Activated naive CD8-positive, alpha-beta T cell treated with anti-CD3 and anti-CD28 coated beads, Interleukin-2, amount 10 ng/mL, durations not matched to agents 7 days and 5 days (primary cell): ENCODE measurements at regions not wholly inside any gene's neighbourhood (a gene's known extent, or its start where the extent isn't known, plus 50 kb on each side); places are given as distances from the start of the nearest gene placed in this dataset.
"Not testable (repeated sequence)": the region's sequence is repeated elsewhere in the genome, so short reads cannot be mapped to it uniquely, and the experiment has no call there.

Source experiments
- ATAC-seq: fragments of 150-1000 bp; cut with Tn5 transposase; one replicate; pipeline ENCODE4 v1.10.0; 2021; ENCODE audit warnings: low read depth, moderate library complexity
- POLR2A ChIA-PET: fragments of 350-600 bp; sonication (Branson Sonifier 250); formaldehyde crosslinking; loops from one replicate; lab custom pipeline; 2021; ENCODE audit warnings: antibody characterized with exemption; lab: Charles Lee
- DNase-seq: peaks from one replicate; pipeline ENCODE4 v3.0.0; 2021
- H3K27ac Mint-ChIP-seq: one replicate; pipeline ENCODE4 v1.8.0; 2022; ENCODE audit warnings: mild to moderate bottlenecking, mixed read lengths
- H3K27me3 Mint-ChIP-seq: one replicate; pipeline ENCODE4 v1.8.0; 2022; ENCODE audit warnings: mild to moderate bottlenecking, moderate library complexity, mixed read lengths
- H3K36me3 Mint-ChIP-seq: one replicate; pipeline ENCODE4 v1.8.0; 2021; ENCODE audit warnings: mild to moderate bottlenecking, mixed read lengths
- H3K4me1 Mint-ChIP-seq: one replicate; pipeline ENCODE4 v1.8.0; 2021; ENCODE audit warnings: mixed read lengths
- H3K4me3 Mint-ChIP-seq: one replicate; pipeline ENCODE4 v1.8.0; 2022; ENCODE audit warnings: mild to moderate bottlenecking, moderate library complexity, mixed read lengths
- H3K9me3 Mint-ChIP-seq: one replicate; pipeline ENCODE4 v1.8.0; 2021; ENCODE audit warnings: mixed read lengths

DNA sequence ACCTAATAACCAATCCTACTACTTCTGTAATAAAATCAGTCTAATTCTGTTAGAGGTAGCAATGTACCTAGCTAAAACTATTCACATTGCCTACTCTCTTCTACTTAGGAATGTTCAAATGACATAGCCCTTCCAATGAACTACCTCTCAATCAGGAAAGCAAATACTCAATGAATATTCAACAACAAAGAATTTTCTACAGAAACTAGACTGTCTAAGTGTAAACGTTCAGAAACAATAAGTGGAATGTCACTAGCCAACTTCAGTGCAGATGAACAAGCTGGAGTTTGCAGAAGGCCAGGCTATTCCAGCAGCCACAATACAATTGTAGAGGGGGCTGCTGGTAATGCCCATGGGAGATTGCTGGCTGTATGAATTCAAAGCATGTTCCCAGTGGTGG, 743.2 kb upstream of the CDH10 start:
- Mint-ChIP-seq H3K36me3 (no peaks in the 10 kb centered on the region), H3K27me3 (no peaks in the 10 kb centered on the region), H3K9me3 (peaks cover 7% of the 10 kb centered on the region), H3K4me3 (no peak overlapping the region), H3K4me1 (no peaks in the 10 kb centered on the region), H3K27ac (no peak overlapping the region)
- POLR2A ChIA-PET: no interaction called here
- no peak for DNase-seq
- ATAC-seq: no peak

DNA sequence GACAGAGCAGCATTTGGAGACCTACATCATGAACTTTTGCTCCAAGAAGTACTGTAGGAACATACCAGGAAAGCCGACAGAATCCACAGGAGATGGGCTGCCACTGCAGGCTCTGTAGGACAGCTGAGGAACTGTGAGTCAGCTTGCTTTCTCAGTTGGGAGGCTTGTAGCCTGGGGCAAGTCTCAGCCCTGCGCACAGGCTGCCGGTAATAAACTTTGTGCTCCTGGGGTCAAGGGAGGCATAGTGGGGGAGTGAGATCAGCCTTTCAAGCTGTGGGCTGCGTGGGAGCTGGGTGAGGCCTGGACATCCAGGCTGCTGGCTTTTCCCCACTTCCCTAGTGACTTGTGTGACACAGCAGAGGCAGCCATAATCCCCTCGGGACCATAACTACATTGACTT, 718.0 kb upstream of the CDH10 start:
- POLR2A ChIA-PET: no interaction called here
- Mint-ChIP-seq H3K4me1 (no peaks in the 10 kb centered on the region), H3K36me3 (no peaks in the 10 kb centered on the region), H3K27me3 (no peaks in the 10 kb centered on the region), H3K9me3 (peaks cover 3% of the 10 kb centered on the region), H3K4me3 (no peak overlapping the region), H3K27ac (no peak overlapping the region)
- no peak for DNase-seq
- no peak for ATAC-seq

DNA sequence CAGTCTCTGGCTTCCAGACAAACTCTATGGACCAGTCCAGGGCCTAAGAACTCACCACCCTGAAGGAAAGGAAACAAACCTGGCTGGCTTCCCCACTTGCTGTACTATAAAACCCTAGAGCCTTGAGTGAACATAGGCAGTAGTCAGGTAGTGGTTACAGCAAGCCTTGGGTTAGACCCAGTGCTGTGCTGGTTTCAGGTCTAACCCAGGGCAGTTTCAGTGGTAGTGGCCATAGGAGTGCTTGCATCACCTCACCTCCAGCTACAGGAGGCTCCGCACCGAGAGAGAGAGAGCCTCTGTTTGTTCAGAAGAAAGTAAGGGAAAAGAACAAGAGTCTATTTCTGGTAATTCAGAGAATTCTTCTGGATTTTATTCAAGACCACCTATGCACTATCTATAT, 714.1 kb upstream of the CDH10 start:
- no peaks in the 10 kb centered on the region for H3K27me3 Mint-ChIP-seq
- no peak overlapping the region for H3K4me3 Mint-ChIP-seq

DNA sequence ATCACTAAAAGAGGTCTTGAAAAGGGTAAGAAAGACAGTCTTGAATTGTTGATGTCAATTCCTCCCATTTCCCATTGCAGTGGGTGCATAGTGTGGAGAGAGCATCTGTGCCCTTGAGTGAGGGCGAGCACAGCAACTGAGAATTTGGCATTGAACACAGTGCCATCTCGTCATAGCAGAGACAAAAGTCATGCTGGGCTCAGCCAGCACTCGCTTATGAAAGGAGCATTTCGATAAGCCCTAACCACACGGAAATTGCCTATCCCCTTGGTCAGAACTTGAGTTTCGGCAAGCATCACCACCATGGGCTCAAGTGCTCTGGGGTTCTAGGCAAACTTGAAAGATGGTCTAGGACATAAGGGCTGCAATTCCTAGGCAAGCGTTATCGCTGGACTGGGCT, 712.8 kb upstream of the CDH10 start:
- Mint-ChIP-seq H3K4me1 (no peaks in the 10 kb centered on the region), H3K9me3 (peaks cover 3% of the 10 kb centered on the region), H3K27ac (no peak overlapping the region), H3K4me3 (no peak overlapping the region), H3K27me3 (no peaks in the 10 kb centered on the region), H3K36me3 (no peaks in the 10 kb centered on the region)
- ATAC-seq (no peak), DNase-seq (no peak)
- POLR2A ChIA-PET: no interaction called here

More for the DNA sequence above, 714.1 kb upstream of the CDH10 start:
- Mint-ChIP-seq H3K27ac (no peak overlapping the region), H3K9me3 (peaks cover 3% of the 10 kb centered on the region), H3K4me1 (no peaks in the 10 kb centered on the region), H3K36me3 (no peaks in the 10 kb centered on the region)
- DNase-seq (no peak), ATAC-seq (no peak)
- POLR2A ChIA-PET: no interaction called here

DNA sequence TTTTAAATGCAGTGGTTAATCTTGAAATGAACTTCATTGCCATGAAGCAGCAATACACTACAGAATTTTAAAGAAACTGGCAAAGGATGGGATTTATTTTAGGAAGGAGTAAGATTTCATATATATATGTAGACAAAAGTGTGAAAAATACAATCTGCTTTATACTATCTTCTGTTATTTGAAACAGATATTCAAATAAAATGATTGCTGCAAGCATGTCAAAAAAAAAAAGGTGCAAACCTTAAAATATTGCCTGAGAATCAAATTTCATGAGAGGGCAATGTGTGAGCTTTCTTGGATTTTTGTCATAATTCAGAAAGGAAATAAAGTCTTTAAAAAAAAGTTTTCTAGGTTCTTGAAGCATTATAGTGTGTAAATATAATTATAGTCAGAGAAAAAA, 705.0 kb upstream of the CDH10 start:
- Mint-ChIP-seq H3K27me3 (no peaks in the 10 kb centered on the region), H3K4me3 (no peak overlapping the region), H3K9me3 (peaks cover 5% of the 10 kb centered on the region), H3K36me3 (no peaks in the 10 kb centered on the region), H3K4me1 (no peaks in the 10 kb centered on the region), H3K27ac (no peak overlapping the region)
- ATAC-seq: no peak
- no peak for DNase-seq
- POLR2A ChIA-PET: no interaction called here

DNA sequence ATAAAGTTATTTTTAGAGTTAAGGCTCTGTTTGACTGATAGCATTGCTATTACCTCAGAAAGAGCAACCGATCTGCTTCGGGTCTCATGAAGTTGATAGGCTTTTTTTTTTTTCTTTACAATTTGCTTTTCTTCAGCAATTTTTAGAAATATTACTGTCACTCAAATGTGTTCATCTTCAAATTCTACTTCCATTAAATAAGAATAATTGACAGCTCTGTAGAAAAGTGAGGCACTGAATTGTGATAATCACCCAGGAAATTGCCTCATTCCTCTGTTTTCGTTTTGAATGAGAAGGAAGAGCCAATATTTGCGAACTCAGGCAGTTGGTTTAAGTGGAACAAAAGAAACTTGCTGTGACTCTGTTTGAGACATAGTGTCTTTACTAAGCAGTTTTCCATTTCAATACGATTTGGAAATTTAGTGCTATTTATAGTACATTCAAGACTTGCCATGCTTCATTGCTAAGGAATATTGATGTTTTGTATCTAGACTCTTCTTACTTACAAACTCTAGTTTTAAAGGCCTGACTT, 700.5 kb upstream of the CDH10 start:
- DNase-seq (no peak), ATAC-seq (no peak)
- Mint-ChIP-seq H3K4me3 (no peak overlapping the region), H3K27me3 (no peaks in the 10 kb centered on the region), H3K4me1 (no peaks in the 10 kb centered on the region), H3K36me3 (no peaks in the 10 kb centered on the region), H3K27ac (no peak overlapping the region), H3K9me3 (peaks cover 11% of the 10 kb centered on the region)
- POLR2A ChIA-PET: no interaction called here

DNA sequence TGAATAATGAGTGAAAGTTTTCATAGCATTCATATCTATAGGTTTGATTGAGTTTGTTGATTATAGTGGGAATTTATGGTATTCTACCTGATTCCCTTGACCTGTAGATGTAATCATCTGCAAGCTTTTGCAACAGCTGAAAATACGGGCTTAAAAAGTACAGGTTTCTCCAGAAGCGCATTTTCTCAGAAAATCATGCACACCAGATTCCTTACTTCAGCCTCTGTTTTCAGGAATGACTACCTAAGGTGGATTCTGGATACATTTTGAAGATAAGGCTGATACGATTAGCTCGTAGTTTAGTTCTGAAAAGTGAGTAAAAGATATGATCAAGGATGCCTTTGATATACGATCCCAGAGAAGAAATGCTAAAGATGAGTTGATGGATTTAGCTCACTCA, 694.8 kb upstream of the CDH10 start:
- H3K9me3 Mint-ChIP-seq: peaks cover 13% of the 10 kb centered on the region
- no peak for ATAC-seq
- H3K4me3 Mint-ChIP-seq: no peak overlapping the region
- no peaks in the 10 kb centered on the region for H3K27me3 Mint-ChIP-seq
- POLR2A ChIA-PET: no interaction called here
- H3K4me1 Mint-ChIP-seq: no peaks in the 10 kb centered on the region
- no peak overlapping the region for H3K27ac Mint-ChIP-seq
- H3K36me3 Mint-ChIP-seq: no peaks in the 10 kb centered on the region
- no peak for DNase-seq

DNA sequence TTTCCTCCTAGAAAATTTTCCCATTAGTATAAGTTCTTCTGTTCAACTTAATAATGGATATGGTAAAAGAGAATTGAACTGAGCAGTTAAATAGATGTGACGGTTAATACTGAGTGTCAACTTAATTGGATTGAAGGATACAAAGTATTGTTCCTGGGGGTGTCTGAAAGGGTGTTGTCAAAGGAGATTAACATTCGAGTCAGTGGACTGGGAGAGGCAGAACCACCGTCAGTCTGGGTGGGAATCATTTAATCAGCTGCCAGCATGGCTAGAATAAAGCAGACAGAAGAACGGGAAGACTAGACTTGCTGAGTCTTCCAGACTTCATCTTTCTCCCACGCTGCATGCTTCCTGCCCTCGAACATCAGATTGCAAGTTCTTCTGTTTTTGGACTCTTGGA, 689.6 kb upstream of the CDH10 start:
- Mint-ChIP-seq H3K27me3 (no peaks in the 10 kb centered on the region), H3K27ac (no peak overlapping the region), H3K4me3 (no peak overlapping the region), H3K36me3 (no peaks in the 10 kb centered on the region), H3K4me1 (no peaks in the 10 kb centered on the region), H3K9me3 (peaks cover 9% of the 10 kb centered on the region)
- ATAC-seq (no peak), DNase-seq (no peak)
- POLR2A ChIA-PET: no interaction called here

DNA sequence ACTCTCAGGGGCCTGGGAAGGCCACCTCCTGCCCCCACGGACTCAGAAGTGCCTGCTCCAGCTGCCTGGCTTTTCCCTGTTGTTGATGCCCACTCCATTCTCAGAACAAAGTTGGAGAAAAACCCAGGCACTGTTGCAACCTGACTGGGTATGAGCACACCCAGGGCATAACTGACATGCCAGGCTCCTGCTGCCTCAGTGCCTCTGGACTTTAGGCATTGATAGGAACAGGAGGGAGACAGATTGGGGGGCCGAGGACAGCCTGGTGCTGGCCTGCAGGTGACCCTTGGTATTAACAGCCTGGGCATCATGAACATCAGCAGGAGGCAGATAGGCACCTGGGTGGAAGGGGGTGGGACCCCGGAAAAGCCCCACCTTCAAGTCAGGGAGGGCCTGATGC, 685.9 kb upstream of the CDH10 start:
- Mint-ChIP-seq H3K27me3 (no peaks in the 10 kb centered on the region), H3K4me1 (no peaks in the 10 kb centered on the region), H3K9me3 (peaks cover 6% of the 10 kb centered on the region), H3K36me3 (no peaks in the 10 kb centered on the region), H3K4me3 (no peak overlapping the region), H3K27ac (no peak overlapping the region)
- POLR2A ChIA-PET: no interaction called here
- DNase-seq (no peak), ATAC-seq (no peak)

DNA sequence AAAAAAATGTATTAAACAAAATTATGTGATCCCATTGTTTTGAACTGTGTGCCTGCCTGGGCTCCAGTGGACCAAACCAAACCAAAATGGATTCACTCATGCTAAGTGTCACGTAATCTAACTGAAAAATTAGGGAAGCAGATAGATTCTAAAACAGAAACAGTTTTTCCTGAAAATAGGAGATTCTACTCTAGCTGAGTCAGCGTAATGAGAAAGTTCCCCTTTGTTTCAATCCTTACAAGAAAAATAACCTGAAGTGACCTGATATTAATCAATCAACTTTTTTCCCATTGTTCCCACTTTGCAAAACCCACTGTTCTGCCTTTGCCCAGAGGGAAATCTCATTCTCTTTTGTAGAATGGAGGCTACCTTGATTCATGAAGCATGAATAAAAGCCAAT, 682.4 kb upstream of the CDH10 start:
- DNase-seq (no peak), ATAC-seq (no peak)
- Mint-ChIP-seq H3K4me1 (no peaks in the 10 kb centered on the region), H3K27me3 (no peaks in the 10 kb centered on the region), H3K27ac (no peak overlapping the region), H3K36me3 (no peaks in the 10 kb centered on the region), H3K9me3 (peaks cover 5% of the 10 kb centered on the region), H3K4me3 (no peak overlapping the region)
- POLR2A ChIA-PET: no interaction called here

DNA sequence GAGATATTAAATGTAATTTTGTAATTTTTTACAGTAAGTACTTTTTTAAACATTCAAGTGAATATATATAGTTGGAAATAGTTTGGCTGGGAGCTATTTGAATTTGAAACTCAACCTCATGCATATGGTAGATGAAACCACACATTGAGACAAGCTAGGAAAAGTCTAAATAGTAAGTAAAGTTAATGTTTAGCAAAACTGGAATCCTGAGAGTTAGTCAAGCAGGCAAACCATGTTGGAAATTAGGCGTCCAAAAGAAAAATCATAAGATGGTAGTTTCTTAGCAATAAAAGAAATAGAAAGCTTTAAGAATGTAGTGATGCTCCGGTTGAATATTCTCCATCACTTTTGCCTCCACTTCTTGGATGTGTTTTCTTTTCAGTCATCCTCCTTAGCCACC, 657.1 kb upstream of the CDH10 start:
- Mint-ChIP-seq H3K9me3 (peaks cover 4% of the 10 kb centered on the region), H3K4me3 (no peak overlapping the region), H3K27me3 (no peaks in the 10 kb centered on the region), H3K36me3 (no peaks in the 10 kb centered on the region), H3K27ac (no peak overlapping the region), H3K4me1 (no peaks in the 10 kb centered on the region)
- DNase-seq (no peak), ATAC-seq (no peak)
- POLR2A ChIA-PET: no interaction called here

DNA sequence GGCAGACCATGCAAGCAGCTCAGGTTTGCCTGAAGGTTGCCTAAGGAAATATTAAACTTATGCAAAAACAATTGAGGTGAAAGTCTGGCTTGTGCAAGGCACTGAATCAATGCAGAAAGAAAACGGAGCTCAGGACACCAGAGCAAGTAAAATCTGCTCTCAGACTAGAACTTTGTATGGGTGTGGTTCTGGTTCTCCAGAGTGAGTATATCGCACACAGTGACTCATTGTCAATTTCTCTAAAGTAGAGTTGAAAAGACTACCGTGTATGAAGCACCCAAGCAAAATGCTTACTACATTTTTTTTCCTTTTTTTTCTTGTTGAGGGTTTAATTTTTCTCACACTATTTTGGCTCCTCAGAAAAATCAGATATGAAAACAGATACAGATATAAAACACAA, 650.3 kb upstream of the CDH10 start:
- Mint-ChIP-seq H3K36me3 (no peaks in the 10 kb centered on the region), H3K27ac (no peak overlapping the region), H3K27me3 (no peaks in the 10 kb centered on the region), H3K4me1 (no peaks in the 10 kb centered on the region), H3K4me3 (no peak overlapping the region), H3K9me3 (peaks cover 9% of the 10 kb centered on the region)
- POLR2A ChIA-PET: no interaction called here
- no peak for DNase-seq
- ATAC-seq: no peak

DNA sequence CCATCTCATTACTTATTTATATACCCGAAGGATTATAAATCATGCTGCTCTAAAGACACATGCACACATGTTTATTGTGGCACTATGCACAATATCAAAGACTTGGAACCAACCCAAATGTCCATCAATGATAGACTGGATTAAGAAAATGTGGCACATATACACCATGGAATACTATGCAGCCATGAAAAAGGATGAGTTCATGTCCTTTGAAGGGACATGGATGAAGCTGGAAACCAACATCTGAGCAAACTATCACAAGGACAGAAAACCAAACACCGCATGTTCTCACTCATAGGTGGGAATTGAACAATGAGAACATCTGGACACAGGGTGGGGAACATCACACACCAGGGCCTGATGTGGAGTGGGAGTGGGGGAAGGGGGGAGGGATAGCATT, 645.0 kb upstream of the CDH10 start:
- H3K4me1 Mint-ChIP-seq, H3K9me3 Mint-ChIP-seq, H3K4me3 Mint-ChIP-seq, DNase-seq, ATAC-seq, H3K36me3 Mint-ChIP-seq, H3K27me3 Mint-ChIP-seq, H3K27ac Mint-ChIP-seq, POLR2A ChIA-PET: not testable (repeated sequence)

DNA sequence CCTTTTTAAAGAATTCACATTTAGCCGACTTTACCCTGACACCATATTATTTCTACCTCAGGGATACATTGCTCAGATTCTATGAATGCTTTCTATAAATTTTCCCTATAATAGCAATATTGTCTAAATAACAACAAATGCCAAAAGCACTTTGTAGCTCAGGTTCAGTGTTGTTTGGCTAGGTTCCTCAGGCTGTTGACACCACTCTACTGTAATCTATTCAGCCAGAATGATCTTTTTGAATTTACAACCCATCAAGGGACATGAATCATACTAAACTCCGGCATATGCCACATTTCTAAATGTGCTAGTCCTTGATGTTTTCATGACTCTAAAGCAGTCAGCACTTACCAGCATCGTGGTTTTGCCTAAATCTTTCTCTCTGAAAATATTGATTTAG, 641.5 kb upstream of the CDH10 start:
- Mint-ChIP-seq H3K4me3 (no peak overlapping the region), H3K36me3 (no peaks in the 10 kb centered on the region), H3K9me3 (peaks cover 6% of the 10 kb centered on the region), H3K4me1 (no peaks in the 10 kb centered on the region), H3K27ac (no peak overlapping the region), H3K27me3 (no peaks in the 10 kb centered on the region)
- ATAC-seq: no peak
- DNase-seq: no peak
- POLR2A ChIA-PET: no interaction called here

DNA sequence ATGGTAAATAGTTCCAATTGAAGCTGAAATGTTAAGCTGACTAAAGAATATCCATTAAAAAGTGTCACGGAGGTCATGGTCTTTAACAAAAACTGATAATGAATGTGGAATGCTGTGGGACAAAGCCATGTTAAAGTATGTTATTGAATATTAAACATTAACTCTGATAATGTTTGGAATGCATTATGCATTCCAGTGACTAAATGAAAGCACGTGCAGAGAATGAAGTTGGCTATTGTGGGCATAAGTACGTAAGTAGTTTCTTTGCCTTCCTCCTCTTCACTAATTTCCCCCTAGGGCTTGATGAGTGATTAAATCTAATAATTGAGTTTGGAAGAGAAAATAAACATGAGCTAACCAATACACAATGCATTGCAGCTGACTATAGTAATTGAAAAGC, 640.4 kb upstream of the CDH10 start:
- DNase-seq: no peak
- POLR2A ChIA-PET: no interaction called here
- Mint-ChIP-seq H3K9me3 (peaks cover 6% of the 10 kb centered on the region), H3K4me3 (no peak overlapping the region), H3K27me3 (no peaks in the 10 kb centered on the region), H3K36me3 (no peaks in the 10 kb centered on the region), H3K4me1 (no peaks in the 10 kb centered on the region), H3K27ac (no peak overlapping the region)
- ATAC-seq: no peak
